ENCODE measurements at regions not wholly inside any gene's neighbourhood (a gene's known extent, or its start where the extent isn't known, plus 50 kb on each side); places are given as distances from the start of the nearest gene placed in this dataset.

- ATAC-seq = peak; percentile 39 to 83
- Histone ChIP-seq H3K4me3 (no peak overlapping the region), H3K9me3 (no peaks in the 10 kb centered on the region), H3K27ac (peak overlapping the region; percentile 24 to 64 (median 58)), H3K4me1 (peaks cover 28 to 40% of the 10 kb centered on the region in 2 donors), H3K27me3 (no peaks in the 10 kb centered on the region), H3K36me3 (no peaks in the 10 kb centered on the region)
- intact Hi-C loops (cut with DNase I; ENCODE audit: low total_unique reads) (no loop called here), in situ Hi-C loops (cut with MboI; ENCODE audit: low sequenced_read_pairs in 4 of 4) (no loop called here)
- no peak for TF ChIP-seq CTCF (IDR thresholded peaks at IDR 0.05 in 4 of 5, conservative IDR thresholded peaks at IDR 0.05 in 1 of 5)
- no peak for TF ChIP-seq POLR2A (IDR thresholded peaks at IDR 0.05)
- DNase-seq = no peak
Observed at GRCh38 chr5:135211083-135211790, 177.2 kb upstream of the PITX1 start.

GRCh38 chr5:135210286-135211055 is 176.4 kb upstream of the PITX1 start:
- no peak for DNase-seq
- Histone ChIP-seq H3K4me3 (no peak overlapping the region), H3K36me3 (no peaks in the 10 kb centered on the region), H3K27ac (peak overlapping the region in 1 of 4 donors; percentile 58), H3K9me3 (no peaks in the 10 kb centered on the region), H3K4me1 (peaks cover 28 to 45% of the 10 kb centered on the region in 2 donors), H3K27me3 (no peaks in the 10 kb centered on the region)
- ATAC-seq = no peak
- intact Hi-C loops (cut with DNase I; ENCODE audit: low total_unique reads) (no loop called here), in situ Hi-C loops (cut with MboI; ENCODE audit: low sequenced_read_pairs in 4 of 4) (no loop called here)
- TF ChIP-seq POLR2A (IDR thresholded peaks at IDR 0.05) (no peak), CTCF (IDR thresholded peaks at IDR 0.05 in 4 of 5, conservative IDR thresholded peaks at IDR 0.05 in 1 of 5) (no peak)

GRCh38 chr5:135208903-135209721 is 175.1 kb upstream of the PITX1 start:
- H3K4me1 ChIP-seq = peaks cover 28 to 45% of the 10 kb centered on the region in 2 donors
- H3K27me3 ChIP-seq = no peaks in the 10 kb centered on the region
- no peaks in the 10 kb centered on the region for H3K36me3 ChIP-seq
- peak overlapping the region in 2 of 4 donors; percentile 44 to 62 for H3K27ac ChIP-seq
- intact Hi-C loops (cut with DNase I; ENCODE audit: low total_unique reads) (no loop called here), in situ Hi-C loops (cut with MboI; ENCODE audit: low sequenced_read_pairs in 4 of 4) (no loop called here)
- H3K9me3 ChIP-seq = no peaks in the 10 kb centered on the region
- H3K4me3 ChIP-seq = no peak overlapping the region
- ATAC-seq (peak; percentile 58 to 62), DNase-seq (no peak)
- TF ChIP-seq POLR2A (IDR thresholded peaks at IDR 0.05) (no peak), CTCF (IDR thresholded peaks at IDR 0.05 in 4 of 5, conservative IDR thresholded peaks at IDR 0.05 in 1 of 5) (no peak)

GRCh38 chr5:135208555-135208902 is 174.5 kb upstream of the PITX1 start:
- Histone ChIP-seq H3K4me1 (peaks cover 28 to 45% of the 10 kb centered on the region in 2 donors), H3K27ac (peak overlapping the region in 2 of 4 donors; percentile 44 to 62), H3K36me3 (no peaks in the 10 kb centered on the region), H3K4me3 (no peak overlapping the region), H3K27me3 (no peaks in the 10 kb centered on the region), H3K9me3 (peaks cover 0 to under 1% (median 0%) of the 10 kb centered on the region in 3 donors)
- no peak for DNase-seq
- intact Hi-C loops (cut with DNase I; ENCODE audit: low total_unique reads) = no loop called here
- TF ChIP-seq CTCF (IDR thresholded peaks at IDR 0.05 in 4 of 5, conservative IDR thresholded peaks at IDR 0.05 in 1 of 5) (no peak), POLR2A (IDR thresholded peaks at IDR 0.05) (no peak)
- peak; percentile 23 to 47 for ATAC-seq
- in situ Hi-C loops (cut with MboI; ENCODE audit: low sequenced_read_pairs in 4 of 4) = no loop called here
